ENCODE measurements at regions not wholly inside any gene's neighbourhood (a gene's known extent, or its start where the extent isn't known, plus 50 kb on each side); places are given as distances from the start of the nearest gene placed in this dataset.

- intact Hi-C loops (cut with DNase I) = no loop called here
- no peaks in the 10 kb centered on the region for H3K36me3 ChIP-seq
- no peaks in the 10 kb centered on the region for H3K27me3 ChIP-seq
- 68 to 75% methylated on average over 4 of the region's 4 CpGs for WGBS, 2 donors
- H3K9me3 ChIP-seq = no peaks in the 10 kb centered on the region
- DNase-seq (no peak), ATAC-seq (no peak)
- no peak overlapping the region for H3K27ac ChIP-seq
- TF ChIP-seq CTCF (IDR thresholded peaks at IDR 0.05) = no peak
- H3K4me3 ChIP-seq = no peak overlapping the region
- H3K4me1 ChIP-seq = peaks cover 0 to 7% (median 0%) of the 10 kb centered on the region in 9 donors
Measured at GRCh38 chr18:54743605-54743995, 84.7 kb upstream of the RAB27B start.

- no peaks in the 10 kb centered on the region for H3K36me3 ChIP-seq
- no peak for DNase-seq
- H3K9me3 ChIP-seq = no peaks in the 10 kb centered on the region
- WGBS, 2 donors = 77 to 81% methylated on average over 3 of the region's 3 CpGs
- no peaks in the 10 kb centered on the region for H3K4me1 ChIP-seq
- no peak overlapping the region for H3K27ac ChIP-seq
- intact Hi-C loops (cut with DNase I) = no loop called here
- ATAC-seq = peak in 3 of 8 donors; percentile 31 to 48 (median 42)
- H3K4me3 ChIP-seq = no peak overlapping the region
- H3K27me3 ChIP-seq = no peaks in the 10 kb centered on the region
- no peak for TF ChIP-seq CTCF (IDR thresholded peaks at IDR 0.05)
Measured at GRCh38 chr18:54749291-54749690, 79.0 kb upstream of the RAB27B start.

GRCh38 chr18:54750350-54750749 is 77.9 kb upstream of the RAB27B start:
- TF ChIP-seq CTCF (IDR thresholded peaks at IDR 0.05) = no peak
- no peaks in the 10 kb centered on the region for H3K36me3 ChIP-seq
- H3K4me3 ChIP-seq = no peak overlapping the region
- H3K27me3 ChIP-seq = no peaks in the 10 kb centered on the region
- H3K4me1 ChIP-seq = no peaks in the 10 kb centered on the region
- H3K9me3 ChIP-seq = no peaks in the 10 kb centered on the region
- DNase-seq (no peak), ATAC-seq (no peak)
- 60 to 64% methylated on average over 2 of the region's 2 CpGs for WGBS, 2 donors
- H3K27ac ChIP-seq = no peak overlapping the region
- intact Hi-C loops (cut with DNase I) = no loop called here

DNA sequence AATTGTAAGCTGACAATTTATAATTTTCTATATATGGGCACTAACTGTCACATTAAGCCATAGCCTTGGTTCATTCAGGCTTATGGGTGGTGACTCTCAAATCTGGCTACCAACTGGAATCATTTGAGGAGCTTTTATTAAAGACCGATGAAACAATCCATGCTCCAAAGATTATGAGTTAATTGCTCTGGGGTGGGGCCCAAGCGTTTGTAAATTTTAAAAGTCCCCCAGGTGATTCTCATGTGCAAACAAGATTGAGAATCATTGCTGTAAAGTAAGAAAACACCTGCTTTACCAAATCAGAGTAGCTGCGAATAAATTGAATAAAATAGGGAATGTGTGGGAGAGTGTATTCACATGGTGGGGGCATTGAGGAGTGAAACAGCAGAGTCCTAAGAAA is 76.1 kb upstream of the RAB27B start:
- TF ChIP-seq CTCF (IDR thresholded peaks at IDR 0.05) = no peak
- WGBS, 2 donors = 91 to 92% methylated on average over 3 of the region's 3 CpGs
- Histone ChIP-seq H3K27me3 (no peaks in the 10 kb centered on the region), H3K4me1 (no peaks in the 10 kb centered on the region), H3K36me3 (no peaks in the 10 kb centered on the region), H3K9me3 (no peaks in the 10 kb centered on the region), H3K27ac (no peak overlapping the region), H3K4me3 (no peak overlapping the region)
- DNase-seq = no peak
- no peak for ATAC-seq
- intact Hi-C loops (cut with DNase I) = no loop called here

DNA sequence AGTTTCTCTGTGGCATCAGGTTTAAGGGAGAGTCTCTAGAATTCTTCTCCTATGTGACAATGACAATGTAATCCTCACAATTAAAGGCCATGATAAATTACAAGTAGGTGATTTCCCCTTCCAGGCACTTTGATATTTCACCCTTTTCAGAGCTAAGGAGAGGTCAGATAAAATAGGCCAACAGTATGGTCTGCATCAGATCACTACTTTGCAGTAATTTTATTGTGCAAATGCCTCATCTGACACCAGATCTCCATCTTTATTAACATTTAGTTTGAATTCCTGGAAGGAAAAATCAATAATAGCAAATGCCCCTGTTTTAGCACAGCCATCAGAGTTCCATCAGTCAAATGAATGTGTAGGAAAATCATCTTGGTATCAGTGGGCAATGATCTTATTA is 72.8 kb upstream of the RAB27B start:
- Histone ChIP-seq H3K27me3 (no peaks in the 10 kb centered on the region), H3K4me1 (no peaks in the 10 kb centered on the region), H3K36me3 (no peaks in the 10 kb centered on the region), H3K9me3 (peaks cover 0 to 11% (median 0%) of the 10 kb centered on the region in 11 donors), H3K4me3 (no peak overlapping the region), H3K27ac (no peak overlapping the region)
- intact Hi-C loops (cut with DNase I) = no loop called here
- ATAC-seq = no peak
- DNase-seq = no peak
- no peak for TF ChIP-seq CTCF (IDR thresholded peaks at IDR 0.05)

Measured in heart right ventricle (tissue), 16 donors.